Mesenchymal stem cell (in vitro differentiated cells and primary cell): ENCODE measurements at regions not wholly inside any gene's neighbourhood (a gene's known extent, or its start where the extent isn't known, plus 50 kb on each side); places are given as distances from the start of the nearest gene placed in this dataset.

ENCODE experiments used
- DNase-seq: peaks from one replicate; pipeline ENCODE4 v3.0.0-alpha.2; 2013
- H2AFZ ChIP-seq: one replicate; pipeline ENCODE4 v1.6.1; 2013; ENCODE audit warnings: low read depth, mild to moderate bottlenecking, control low read depth, inconsistent platforms, low read length, moderate library complexity
- H2AK5ac ChIP-seq: 2 replicates; pipeline ENCODE4 v1.6.1; 2013; ENCODE audit warnings: low read length, moderate library complexity, mild to moderate bottlenecking, inconsistent platforms; ENCODE audit not compliant: severe bottlenecking
- H2BK120ac ChIP-seq: one replicate; pipeline ENCODE4 v1.6.1; 2013; ENCODE audit warnings: low read depth, mild to moderate bottlenecking, inconsistent platforms, low read length, moderate library complexity
- H2BK12ac ChIP-seq, 2 experiments: one replicate each; pipeline ENCODE4 v1.6.1; 2013; ENCODE audit warnings: inconsistent platforms in 2 of 2, low read length in 2 of 2, mild to moderate bottlenecking in 2 of 2, moderate library complexity in 2 of 2, control low read depth in 1 of 2
- H2BK15ac ChIP-seq: one replicate; pipeline ENCODE4 v1.6.1; 2013; ENCODE audit warnings: mild to moderate bottlenecking, low read depth, inconsistent platforms; ENCODE audit not compliant: poor library complexity, severe bottlenecking
- H2BK5ac ChIP-seq: 2 replicates; pipeline ENCODE4 v1.6.1; 2013; ENCODE audit warnings: low read depth, mild to moderate bottlenecking, low read length, control low read depth, inconsistent platforms; ENCODE audit not compliant: poor library complexity, severe bottlenecking
- H3K14ac ChIP-seq, 2 experiments: one replicate each; pipeline ENCODE4 v1.6.1; 2013; ENCODE audit warnings: inconsistent platforms in 2 of 2, low read length in 2 of 2, control low read depth in 1 of 2, mild to moderate bottlenecking in 1 of 2, moderate library complexity in 1 of 2
- H3K18ac ChIP-seq, 2 experiments: one replicate each; pipeline ENCODE4 v1.6.1; 2013; ENCODE audit warnings: inconsistent platforms in 2 of 2, low read length in 2 of 2, control low read depth in 1 of 2, low read depth in 1 of 2, mild to moderate bottlenecking in 1 of 2
- H3K23ac ChIP-seq, 2 experiments: one replicate each; pipeline ENCODE4 v1.6.1; 2013; ENCODE audit warnings: inconsistent platforms in 2 of 2, low read length in 2 of 2, mild to moderate bottlenecking in 2 of 2, moderate library complexity in 2 of 2, control low read depth in 1 of 2
- H3K27ac ChIP-seq: 2 replicates; pipeline ENCODE4 v1.5.1; 2013; ENCODE audit warnings: mild to moderate bottlenecking, moderate library complexity, low read length, control low read depth, inconsistent platforms; ENCODE audit not compliant: poor library complexity, severe bottlenecking
- H3K27me3 ChIP-seq, 2 experiments: 2 replicates each; pipeline versions ENCODE4 v1.6.1 to v1.7.0; 2013; ENCODE audit warnings: low read length in 2 of 2, mild to moderate bottlenecking in 2 of 2, moderate library complexity in 2 of 2, control low read depth in 1 of 2, inconsistent platforms in 1 of 2; ENCODE audit not compliant: control insufficient read depth in 1 of 2, insufficient read depth in 1 of 2
- H3K36me3 ChIP-seq, 2 experiments: 2 replicates each; pipeline versions ENCODE4 v1.6.1 to v1.7.0; 2013; ENCODE audit warnings: low read length in 2 of 2, control low read depth in 1 of 2, inconsistent platforms in 1 of 2, low read depth in 1 of 2, mild to moderate bottlenecking in 1 of 2; ENCODE audit not compliant: insufficient read depth in 2 of 2, control insufficient read depth in 1 of 2
- H3K4ac ChIP-seq, 2 experiments: one replicate each; pipeline ENCODE4 v1.6.1; 2013; ENCODE audit warnings: inconsistent platforms in 2 of 2, low read length in 2 of 2, mild to moderate bottlenecking in 2 of 2, moderate library complexity in 2 of 2, control low read depth in 1 of 2, low read depth in 1 of 2
- H3K4me1 ChIP-seq: 2 replicates; pipeline ENCODE4 v1.6.1; 2013; ENCODE audit warnings: low read depth, low read length, control low read depth; ENCODE audit not compliant: control insufficient read depth, insufficient read depth
- H3K4me2 ChIP-seq: 2 replicates; pipeline ENCODE4 v1.6.1; 2013; ENCODE audit warnings: low read length, mild to moderate bottlenecking, inconsistent platforms; ENCODE audit not compliant: poor library complexity, severe bottlenecking
- H3K4me3 ChIP-seq, 2 experiments: 2 replicates each; pipeline versions ENCODE4 v1.5.1 to v1.7.0; 2013; ENCODE audit warnings: low read length in 2 of 2, mild to moderate bottlenecking in 2 of 2, control low read depth in 1 of 2, low read depth in 1 of 2; ENCODE audit not compliant: insufficient read depth in 1 of 2
- H3K79me1 ChIP-seq: replicated peaks from 2 replicates; pipeline ENCODE4 v1.6.1; 2013; ENCODE audit warnings: mild to moderate bottlenecking, control low read depth, low read length, inconsistent platforms; ENCODE audit not compliant: poor library complexity, severe bottlenecking
- H3K9ac ChIP-seq: 2 replicates; pipeline ENCODE4 v1.7.0; 2013; ENCODE audit warnings: mild to moderate bottlenecking, low read length, moderate library complexity
- H3K9me3 ChIP-seq: 2 replicates; pipeline ENCODE4 v1.7.0; 2013; ENCODE audit warnings: mild to moderate bottlenecking, low read length; ENCODE audit not compliant: control insufficient read depth
- H4K8ac ChIP-seq: one replicate; pipeline ENCODE4 v1.6.1; 2013; ENCODE audit warnings: inconsistent platforms, mild to moderate bottlenecking, low read length, moderate library complexity
- H4K91ac ChIP-seq: one replicate; pipeline ENCODE4 v1.6.1; 2013; ENCODE audit warnings: mild to moderate bottlenecking, low read length, inconsistent platforms
- WGBS: methylation state at CpG from one replicate; pipeline ENCODE4 v1.1.7; 2013; ENCODE audit warnings: mixed read lengths; 5-methylcytosine and 5-hydroxymethylcytosine counted together

GRCh38 chr2:14132386-14132785, 500.1 kb upstream of the LRATD1 start:
- H2BK15ac ChIP-seq = no peak overlapping the region
- no peaks in the 10 kb centered on the region for H3K36me3 ChIP-seq
- H3K18ac ChIP-seq = no peak overlapping the region
- H4K8ac ChIP-seq = no peak overlapping the region
- no peak overlapping the region for H3K4ac ChIP-seq
- H3K4me1 ChIP-seq = no peaks in the 10 kb centered on the region
- no peak for DNase-seq
- no peak overlapping the region for H2AK5ac ChIP-seq
- no peaks in the 10 kb centered on the region for H3K27me3 ChIP-seq
- no peak overlapping the region for H3K14ac ChIP-seq
- no peak overlapping the region for H3K23ac ChIP-seq
- 77% methylated on average over 1 of the region's 1 CpG for WGBS
- no peak overlapping the region for H2BK120ac ChIP-seq
- H3K27ac ChIP-seq = no peak overlapping the region
- no peak overlapping the region for H3K4me3 ChIP-seq
- H3K79me1 ChIP-seq = no peaks in the 10 kb centered on the region
- H2BK5ac ChIP-seq = no peak overlapping the region
- H4K91ac ChIP-seq = no peak overlapping the region
- no peaks in the 10 kb centered on the region for H3K9me3 ChIP-seq
- no peak overlapping the region for H3K4me2 ChIP-seq
- H2BK12ac ChIP-seq = no peak overlapping the region
- no peak overlapping the region for H3K9ac ChIP-seq
- no peak overlapping the region for H2AFZ ChIP-seq

GRCh38 chr2:14134771-14135170, 497.7 kb upstream of the LRATD1 start:
- Histone ChIP-seq H3K18ac (no peak overlapping the region), H3K4ac (no peak overlapping the region), H2AFZ (no peak overlapping the region), H3K27me3 (no peaks in the 10 kb centered on the region), H4K8ac (no peak overlapping the region), H2BK5ac (no peak overlapping the region), H3K27ac (no peak overlapping the region), H3K36me3 (no peaks in the 10 kb centered on the region), H3K4me3 (no peak overlapping the region), H3K23ac (no peak overlapping the region), H3K4me1 (no peaks in the 10 kb centered on the region), H2BK12ac (no peak overlapping the region), H3K9me3 (no peaks in the 10 kb centered on the region), H3K4me2 (no peak overlapping the region), H2AK5ac (no peak overlapping the region), H3K79me1 (no peaks in the 10 kb centered on the region), H3K14ac (no peak overlapping the region), H2BK15ac (no peak overlapping the region), H2BK120ac (no peak overlapping the region), H3K9ac (no peak overlapping the region), H4K91ac (no peak overlapping the region)
- no peak for DNase-seq
- WGBS = 86% methylated on average over 1 of the region's 3 CpGs

- Histone ChIP-seq H3K9ac (no peak overlapping the region), H2AK5ac (no peak overlapping the region), H3K79me1 (no peaks in the 10 kb centered on the region), H2BK12ac (no peak overlapping the region), H2BK120ac (no peak overlapping the region), H3K18ac (no peak overlapping the region), H3K4me1 (no peaks in the 10 kb centered on the region), H2AFZ (no peak overlapping the region), H2BK5ac (no peak overlapping the region), H4K8ac (no peak overlapping the region), H3K4ac (no peak overlapping the region), H3K27ac (no peak overlapping the region), H3K9me3 (no peaks in the 10 kb centered on the region), H3K14ac (no peak overlapping the region), H4K91ac (no peak overlapping the region), H3K23ac (no peak overlapping the region), H3K36me3 (no peaks in the 10 kb centered on the region), H3K4me3 (no peak overlapping the region), H2BK15ac (no peak overlapping the region), H3K27me3 (no peaks in the 10 kb centered on the region), H3K4me2 (no peak overlapping the region)
- no peak for DNase-seq
- no CpG with 5 or more reads among the region's 2 CpGs for WGBS
Observed at GRCh38 chr2:14136030-14136429, 496.5 kb upstream of the LRATD1 start.

- H3K4ac ChIP-seq = no peak overlapping the region
- no peaks in the 10 kb centered on the region for H3K36me3 ChIP-seq
- H3K9me3 ChIP-seq = no peaks in the 10 kb centered on the region
- no peak overlapping the region for H3K23ac ChIP-seq
- no peak overlapping the region for H2BK15ac ChIP-seq
- H2BK120ac ChIP-seq = no peak overlapping the region
- no peak overlapping the region for H2BK5ac ChIP-seq
- no peak overlapping the region for H4K91ac ChIP-seq
- no peak overlapping the region for H2BK12ac ChIP-seq
- no peak overlapping the region for H3K4me3 ChIP-seq
- H3K4me2 ChIP-seq = no peak overlapping the region
- DNase-seq = no peak
- no peak overlapping the region for H3K18ac ChIP-seq
- no peak overlapping the region for H2AFZ ChIP-seq
- H3K27me3 ChIP-seq = no peaks in the 10 kb centered on the region
- no peak overlapping the region for H3K14ac ChIP-seq
- no peaks in the 10 kb centered on the region for H3K4me1 ChIP-seq
- WGBS = 6% methylated on average over 1 of the region's 2 CpGs
- no peak overlapping the region for H4K8ac ChIP-seq
- H2AK5ac ChIP-seq = no peak overlapping the region
- H3K79me1 ChIP-seq = no peaks in the 10 kb centered on the region
- no peak overlapping the region for H3K9ac ChIP-seq
- no peak overlapping the region for H3K27ac ChIP-seq
Observed at GRCh38 chr2:14137643-14138042, 494.9 kb upstream of the LRATD1 start.
